Keratinocyte (primary cell): ENCODE measurements at regions not wholly inside any gene's neighbourhood (a gene's known extent, or its start where the extent isn't known, plus 50 kb on each side); places are given as distances from the start of the nearest gene placed in this dataset.

ENCODE experiments used
- EZH2 ChIP-seq: IDR thresholded peaks from one replicate; pipeline ENCODE4 v1.6.1; 2012; ENCODE audit warnings: inconsistent platforms, mild to moderate bottlenecking, low read length, moderate library complexity
- TF ChIP-seq, protein P1 (sequence below), 3 experiments: IDR thresholded peaks in 1 of 3; conservative IDR thresholded peaks in 1 of 3; optimal IDR thresholded peaks in 1 of 3; 2 replicates in 2 of 3; 3 replicates in 1 of 3; pipeline versions ENCODE3 to v1.5.1; 2011; ENCODE audit warnings: low read length in 3 of 3, mild to moderate bottlenecking in 3 of 3, moderate library complexity in 2 of 3, control low read depth in 1 of 3, inconsistent platforms in 1 of 3; ENCODE audit not compliant: insufficient read depth in 2 of 3; ENCODE audit errors: extremely low read depth in 1 of 3

DNA sequence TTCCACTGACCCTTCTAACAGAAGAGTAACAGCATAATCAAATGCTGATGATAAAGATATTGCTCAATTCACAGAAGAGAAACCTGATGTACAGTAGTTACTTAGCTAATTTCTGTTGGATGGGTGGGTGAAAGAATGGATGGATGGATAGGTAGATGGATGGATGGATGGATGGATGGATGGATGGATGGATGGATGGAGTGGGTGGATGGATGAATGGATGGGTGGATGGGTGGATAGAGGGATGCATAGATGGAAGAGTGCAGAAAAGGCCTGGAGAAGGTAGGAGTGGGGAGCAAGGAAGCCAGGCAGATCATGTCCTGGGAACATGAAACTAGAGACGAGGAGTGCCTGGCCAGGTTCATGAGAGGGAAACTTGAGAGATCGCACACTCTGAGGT is 520.9 kb downstream of the BCL11B start:
- TF ChIP-seq, protein P1, sequence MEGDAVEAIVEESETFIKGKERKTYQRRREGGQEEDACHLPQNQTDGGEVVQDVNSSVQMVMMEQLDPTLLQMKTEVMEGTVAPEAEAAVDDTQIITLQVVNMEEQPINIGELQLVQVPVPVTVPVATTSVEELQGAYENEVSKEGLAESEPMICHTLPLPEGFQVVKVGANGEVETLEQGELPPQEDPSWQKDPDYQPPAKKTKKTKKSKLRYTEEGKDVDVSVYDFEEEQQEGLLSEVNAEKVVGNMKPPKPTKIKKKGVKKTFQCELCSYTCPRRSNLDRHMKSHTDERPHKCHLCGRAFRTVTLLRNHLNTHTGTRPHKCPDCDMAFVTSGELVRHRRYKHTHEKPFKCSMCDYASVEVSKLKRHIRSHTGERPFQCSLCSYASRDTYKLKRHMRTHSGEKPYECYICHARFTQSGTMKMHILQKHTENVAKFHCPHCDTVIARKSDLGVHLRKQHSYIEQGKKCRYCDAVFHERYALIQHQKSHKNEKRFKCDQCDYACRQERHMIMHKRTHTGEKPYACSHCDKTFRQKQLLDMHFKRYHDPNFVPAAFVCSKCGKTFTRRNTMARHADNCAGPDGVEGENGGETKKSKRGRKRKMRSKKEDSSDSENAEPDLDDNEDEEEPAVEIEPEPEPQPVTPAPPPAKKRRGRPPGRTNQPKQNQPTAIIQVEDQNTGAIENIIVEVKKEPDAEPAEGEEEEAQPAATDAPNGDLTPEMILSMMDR (optimal IDR thresholded peaks at IDR 0.05 in 1 of 3, IDR thresholded peaks at IDR 0.05 in 1 of 3, conservative IDR thresholded peaks at IDR 0.05 in 1 of 3; ENCODE audit: extremely low read depth in 1 of 3, insufficient read depth in 2 of 3, low read length in 3 of 3), result no peak
- TF ChIP-seq EZH2, result no peak
